ENCODE measurements at regions not wholly inside any gene's neighbourhood (a gene's known extent, or its start where the extent isn't known, plus 50 kb on each side); places are given as distances from the start of the nearest gene placed in this dataset.

DNA sequence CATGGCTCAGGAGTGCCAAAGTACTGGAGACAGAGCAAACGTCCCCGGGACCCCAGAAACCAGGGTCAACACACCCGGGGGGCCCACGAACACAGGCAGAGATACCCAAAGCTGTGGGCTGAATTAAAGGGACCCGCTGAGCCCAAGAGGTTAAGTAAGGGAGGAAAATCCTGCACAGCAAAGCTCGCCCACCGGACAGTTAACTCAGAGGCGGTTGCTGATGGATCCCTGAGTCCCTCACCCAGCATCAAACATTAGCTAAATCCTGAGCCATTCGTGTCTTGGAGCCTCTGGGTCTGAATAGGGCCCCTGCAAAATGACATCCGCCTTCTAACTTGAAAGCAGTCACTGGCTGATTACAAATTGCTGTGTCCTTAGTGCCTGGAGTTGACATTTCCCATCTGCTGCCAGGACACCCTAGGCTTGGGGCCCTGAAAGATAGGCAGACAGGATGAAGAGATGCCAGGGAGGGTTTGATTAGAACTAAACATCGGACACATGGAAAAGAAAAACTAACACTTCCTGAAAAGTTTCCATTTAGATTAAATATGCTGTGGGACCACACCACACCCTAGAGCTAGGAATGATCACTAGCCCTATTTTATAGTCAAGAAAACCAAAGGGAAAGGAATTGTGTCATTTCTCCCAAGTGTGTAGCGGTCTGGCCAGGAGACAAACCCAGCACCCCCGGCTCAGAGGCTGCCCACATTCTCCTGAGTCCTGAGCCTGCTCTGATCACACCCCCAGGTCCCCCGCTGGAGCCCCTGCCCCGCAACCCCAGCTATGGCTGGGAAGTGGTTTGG lies 239.3 kb downstream of the NPHP4 start:
- no peak overlapping the region for H3K27ac ChIP-seq (ENCODE audit: low read depth, low read length)
- ATAC-seq (no peak), DNase-seq (ENCODE audit: low read depth, low spot score) (no peak)
- intact Hi-C loops (cut with micrococcal nuclease) = no loop called here
- H3K27me3 ChIP-seq (ENCODE audit: insufficient read depth, low read length) = no peaks in the 10 kb centered on the region
- no peak overlapping the region for H3K4me3 ChIP-seq (replicated peaks in 1 of 2; ENCODE audit: low read depth in 1 of 2, low read length in 2 of 2)
- H3K9ac ChIP-seq (ENCODE audit: low read length) = no peak overlapping the region
- TF ChIP-seq ELF1 (IDR thresholded peaks at IDR 0.05; ENCODE audit: borderline replicate concordance, low read depth) (no peak), ZNF274 (IDR thresholded peaks at IDR 0.05; ENCODE audit: low read depth, low read length) (no peak), EGR1 (IDR thresholded peaks at IDR 0.05; ENCODE audit: low read depth) (no peak), SRF (IDR thresholded peaks at IDR 0.05; ENCODE audit: low read depth) (no peak), SIN3A (IDR thresholded peaks at IDR 0.05; ENCODE audit: low read depth) (no peak), POLR2AphosphoS5 (IDR thresholded peaks at IDR 0.05; ENCODE audit: low read depth, low read length) (no peak), TCF7L2 (IDR thresholded peaks at IDR 0.05; ENCODE audit: borderline replicate concordance, extremely low read depth, insufficient read depth, insufficient read length) (no peak), FOSL1 (IDR thresholded peaks at IDR 0.05; ENCODE audit: low read depth) (no peak), ZFX (IDR thresholded peaks at IDR 0.05) (no peak)
- TF ChIP-seq, protein P1, sequence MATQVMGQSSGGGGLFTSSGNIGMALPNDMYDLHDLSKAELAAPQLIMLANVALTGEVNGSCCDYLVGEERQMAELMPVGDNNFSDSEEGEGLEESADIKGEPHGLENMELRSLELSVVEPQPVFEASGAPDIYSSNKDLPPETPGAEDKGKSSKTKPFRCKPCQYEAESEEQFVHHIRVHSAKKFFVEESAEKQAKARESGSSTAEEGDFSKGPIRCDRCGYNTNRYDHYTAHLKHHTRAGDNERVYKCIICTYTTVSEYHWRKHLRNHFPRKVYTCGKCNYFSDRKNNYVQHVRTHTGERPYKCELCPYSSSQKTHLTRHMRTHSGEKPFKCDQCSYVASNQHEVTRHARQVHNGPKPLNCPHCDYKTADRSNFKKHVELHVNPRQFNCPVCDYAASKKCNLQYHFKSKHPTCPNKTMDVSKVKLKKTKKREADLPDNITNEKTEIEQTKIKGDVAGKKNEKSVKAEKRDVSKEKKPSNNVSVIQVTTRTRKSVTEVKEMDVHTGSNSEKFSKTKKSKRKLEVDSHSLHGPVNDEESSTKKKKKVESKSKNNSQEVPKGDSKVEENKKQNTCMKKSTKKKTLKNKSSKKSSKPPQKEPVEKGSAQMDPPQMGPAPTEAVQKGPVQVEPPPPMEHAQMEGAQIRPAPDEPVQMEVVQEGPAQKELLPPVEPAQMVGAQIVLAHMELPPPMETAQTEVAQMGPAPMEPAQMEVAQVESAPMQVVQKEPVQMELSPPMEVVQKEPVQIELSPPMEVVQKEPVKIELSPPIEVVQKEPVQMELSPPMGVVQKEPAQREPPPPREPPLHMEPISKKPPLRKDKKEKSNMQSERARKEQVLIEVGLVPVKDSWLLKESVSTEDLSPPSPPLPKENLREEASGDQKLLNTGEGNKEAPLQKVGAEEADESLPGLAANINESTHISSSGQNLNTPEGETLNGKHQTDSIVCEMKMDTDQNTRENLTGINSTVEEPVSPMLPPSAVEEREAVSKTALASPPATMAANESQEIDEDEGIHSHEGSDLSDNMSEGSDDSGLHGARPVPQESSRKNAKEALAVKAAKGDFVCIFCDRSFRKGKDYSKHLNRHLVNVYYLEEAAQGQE (IDR thresholded peaks at IDR 0.05; ENCODE audit: low read depth) = no peak
- BruUV-seq (replicated peaks) = no TSS peak
- no peaks in the 10 kb centered on the region for H3K79me2 ChIP-seq (ENCODE audit: insufficient read depth, low read length)
- no peaks in the 10 kb centered on the region for H3K9me2 ChIP-seq (ENCODE audit: insufficient read depth)
- POLR2A ChIA-PET = no interaction called here
- CTCF ChIA-PET = interaction anchor here (1.1 kb wide), 1 partner anchor 242 kb away, joined by 4 read pairs; no protein-coding TSS in a partner anchor
- no peak overlapping the region for H3K4me2 ChIP-seq (ENCODE audit: low read length)
- H3K36me3 ChIP-seq (ENCODE audit: control insufficient read depth in 1 of 2, insufficient read depth in 2 of 2, low read length in 2 of 2) = no peaks in the 10 kb centered on the region
- H3K4me1 ChIP-seq (ENCODE audit: control insufficient read depth in 1 of 2, insufficient read depth in 2 of 2, low read length in 2 of 2) = no peaks in the 10 kb centered on the region
- RAD21 ChIA-PET (ENCODE audit: low non-redundant PET in 1 of 2, low total read pairs in 2 of 2, uncharacterized antibody in 2 of 2, unreplicated experiment in 2 of 2) = no interaction called here
- H2AFZ ChIP-seq (ENCODE audit: low read depth, low read length, poor library complexity, severe bottlenecking) = no peak overlapping the region
- H3K9me3 ChIP-seq (ENCODE audit: control insufficient read depth in 1 of 2, insufficient read depth in 1 of 2, low read depth in 1 of 2, low read length in 2 of 2) = no peaks in the 10 kb centered on the region
- H4K20me1 ChIP-seq (ENCODE audit: insufficient read depth) = no peaks in the 10 kb centered on the region

Data from HCT116 (cell line).